Body of pancreas (tissue), 4 donors: ENCODE measurements at regions not wholly inside any gene's neighbourhood (a gene's known extent, or its start where the extent isn't known, plus 50 kb on each side); places are given as distances from the start of the nearest gene placed in this dataset.

Experiments used
- ATAC-seq: fragments of 150-250 bp; one replicate; pipeline ENCODE4 v1.9.1; 2016
- DNase-seq, 4 donors: peaks; one replicate each; pipeline ENCODE4 v3.0.0-alpha.2; 2019
- H3K27ac ChIP-seq, 4 donors: fragments of 200-600 bp; sonication (generic); 1 replicate in 3 of 4; 2 replicates in 1 of 4; pipeline versions ENCODE4 v1.5.1 to v1.6.1; 2016 to 2019; ENCODE audit warnings: mild to moderate bottlenecking in 1 of 4, mixed read lengths in 1 of 4, moderate library complexity in 1 of 4
- H3K27me3 ChIP-seq, 2 donors: fragments of 200-600 bp; sonication (generic); one replicate each; pipeline ENCODE4 v1.6.0; 2016; ENCODE audit warnings: mild to moderate bottlenecking in 1 of 2
- H3K36me3 ChIP-seq, 2 donors: fragments of 200-600 bp; sonication (generic); replicated peaks in 1 of 2; 2 replicates each; pipeline ENCODE4 v1.5.1; 2016; ENCODE audit warnings: low read depth in 2 of 2; ENCODE audit not compliant: insufficient read depth in 1 of 2
- H3K4me1 ChIP-seq: fragments of 200-600 bp; sonication (generic); one replicate; pipeline ENCODE4 v1.6.0; 2016
- H3K4me3 ChIP-seq, 2 donors: fragments of 200-600 bp; sonication (generic); 1 replicate in 1 of 2; 2 replicates in 1 of 2; pipeline ENCODE4 v1.5.1; 2016 to 2019
- H3K9me3 ChIP-seq, 3 donors: fragments of 200-600 bp; sonication (generic); 1 replicate in 2 of 3; 2 replicates in 1 of 3; pipeline ENCODE4 v1.5.1; 2016
- POLR2A ChIP-seq, 3 donors: fragments of 450-650 bp; IDR thresholded peaks; one replicate each; pipeline ENCODE4 v1.6.1; 2016; ENCODE audit warnings: antibody characterized with exemption in 3 of 3, mild to moderate bottlenecking in 2 of 3
- WGBS, 2 donors: methylation state at CpG; one replicate each; pipeline ENCODE4 v1.1.5; 2017; 5-methylcytosine and 5-hydroxymethylcytosine counted together
- intact Hi-C: fragments of 100-400 bp; cut with DNase I; formaldehyde crosslinking; loops from one replicate; pipeline ENCODE4 v1.15.1; 2023
- TF ChIP-seq, protein P1 (sequence below), 7 experiments: fragments of 450-650 bp in 4 of 7; fragments of 200-600 bp in 3 of 7; sonication (generic) in 3 of 7; IDR thresholded peaks; one replicate each; pipeline ENCODE4 v1.5.1; 2016 to 2019; ENCODE audit warnings: antibody characterized with exemption in 7 of 7

DNA sequence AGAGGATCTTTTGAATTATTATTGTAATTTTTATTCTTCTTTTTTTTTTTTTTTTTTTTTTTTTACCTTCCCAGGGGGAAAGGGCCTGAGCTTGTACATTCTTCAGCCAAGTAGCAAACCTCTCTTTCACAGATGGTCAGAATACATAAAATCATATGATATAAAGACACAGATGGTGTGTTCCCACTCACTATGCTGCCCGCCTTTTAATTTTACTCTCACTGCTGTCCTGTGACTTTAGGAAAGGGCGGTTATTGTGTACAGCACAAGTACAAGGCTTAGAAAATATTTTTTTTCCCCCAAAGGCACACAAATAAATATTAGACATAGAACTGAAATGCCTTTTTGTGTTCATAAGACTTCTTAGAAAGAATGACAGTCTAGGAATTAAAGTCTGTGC lies 213.6 kb downstream of the RPS24 start:
- intact Hi-C loops: no loop called here
- H3K9me3 ChIP-seq: peaks cover 0 to 5% (median 0%) of the 10 kb centered on the region in 3 donors
- no peak overlapping the region for H3K4me3 ChIP-seq
- DNase-seq (no peak), ATAC-seq (no peak)
- H3K4me1 ChIP-seq: no peaks in the 10 kb centered on the region
- H3K27ac ChIP-seq: no peak overlapping the region
- no peaks in the 10 kb centered on the region for H3K36me3 ChIP-seq
- TF ChIP-seq, protein P1, sequence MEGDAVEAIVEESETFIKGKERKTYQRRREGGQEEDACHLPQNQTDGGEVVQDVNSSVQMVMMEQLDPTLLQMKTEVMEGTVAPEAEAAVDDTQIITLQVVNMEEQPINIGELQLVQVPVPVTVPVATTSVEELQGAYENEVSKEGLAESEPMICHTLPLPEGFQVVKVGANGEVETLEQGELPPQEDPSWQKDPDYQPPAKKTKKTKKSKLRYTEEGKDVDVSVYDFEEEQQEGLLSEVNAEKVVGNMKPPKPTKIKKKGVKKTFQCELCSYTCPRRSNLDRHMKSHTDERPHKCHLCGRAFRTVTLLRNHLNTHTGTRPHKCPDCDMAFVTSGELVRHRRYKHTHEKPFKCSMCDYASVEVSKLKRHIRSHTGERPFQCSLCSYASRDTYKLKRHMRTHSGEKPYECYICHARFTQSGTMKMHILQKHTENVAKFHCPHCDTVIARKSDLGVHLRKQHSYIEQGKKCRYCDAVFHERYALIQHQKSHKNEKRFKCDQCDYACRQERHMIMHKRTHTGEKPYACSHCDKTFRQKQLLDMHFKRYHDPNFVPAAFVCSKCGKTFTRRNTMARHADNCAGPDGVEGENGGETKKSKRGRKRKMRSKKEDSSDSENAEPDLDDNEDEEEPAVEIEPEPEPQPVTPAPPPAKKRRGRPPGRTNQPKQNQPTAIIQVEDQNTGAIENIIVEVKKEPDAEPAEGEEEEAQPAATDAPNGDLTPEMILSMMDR (IDR thresholded peaks at IDR 0.05): no peak
- TF ChIP-seq POLR2A (IDR thresholded peaks at IDR 0.05): no peak
- no peaks in the 10 kb centered on the region for H3K27me3 ChIP-seq
- WGBS, 2 donors: 74 to 79% methylated on average over 2 of the region's 2 CpGs

DNA sequence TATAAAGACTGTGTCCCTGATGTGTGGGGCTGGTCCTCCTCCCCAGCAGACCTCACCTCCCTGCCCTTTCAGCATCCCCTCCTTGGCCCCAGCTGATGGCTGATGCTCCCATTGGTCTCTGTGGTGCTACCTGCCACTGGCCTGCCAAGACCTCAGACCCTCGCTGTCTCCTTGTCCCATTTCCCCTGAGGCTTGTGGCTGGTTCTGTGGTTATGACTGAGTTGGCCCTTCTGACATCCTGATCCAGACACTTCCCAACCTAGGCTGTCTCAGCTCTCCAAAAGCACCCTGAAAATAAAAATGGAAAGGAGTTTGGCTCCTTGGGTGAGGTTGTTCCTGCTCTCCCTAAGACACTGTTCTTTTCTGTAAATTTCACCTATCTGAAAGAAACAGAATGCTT lies 214.2 kb downstream of the RPS24 start:
- no peaks in the 10 kb centered on the region for H3K27me3 ChIP-seq
- no peak overlapping the region for H3K27ac ChIP-seq
- no peak for DNase-seq
- no peak for ATAC-seq
- intact Hi-C loops: no loop called here
- no peak overlapping the region for H3K4me3 ChIP-seq
- 58% methylated on average over 1 of the region's 1 CpG; no CpG with 5 or more reads in 1 of the 2 donors for WGBS, 2 donors
- no peaks in the 10 kb centered on the region for H3K36me3 ChIP-seq
- TF ChIP-seq, protein P1 (IDR thresholded peaks at IDR 0.05): no peak
- no peak for TF ChIP-seq POLR2A (IDR thresholded peaks at IDR 0.05)
- H3K9me3 ChIP-seq: peaks cover 0 to 5% (median 0%) of the 10 kb centered on the region in 3 donors
- H3K4me1 ChIP-seq: no peaks in the 10 kb centered on the region

DNA sequence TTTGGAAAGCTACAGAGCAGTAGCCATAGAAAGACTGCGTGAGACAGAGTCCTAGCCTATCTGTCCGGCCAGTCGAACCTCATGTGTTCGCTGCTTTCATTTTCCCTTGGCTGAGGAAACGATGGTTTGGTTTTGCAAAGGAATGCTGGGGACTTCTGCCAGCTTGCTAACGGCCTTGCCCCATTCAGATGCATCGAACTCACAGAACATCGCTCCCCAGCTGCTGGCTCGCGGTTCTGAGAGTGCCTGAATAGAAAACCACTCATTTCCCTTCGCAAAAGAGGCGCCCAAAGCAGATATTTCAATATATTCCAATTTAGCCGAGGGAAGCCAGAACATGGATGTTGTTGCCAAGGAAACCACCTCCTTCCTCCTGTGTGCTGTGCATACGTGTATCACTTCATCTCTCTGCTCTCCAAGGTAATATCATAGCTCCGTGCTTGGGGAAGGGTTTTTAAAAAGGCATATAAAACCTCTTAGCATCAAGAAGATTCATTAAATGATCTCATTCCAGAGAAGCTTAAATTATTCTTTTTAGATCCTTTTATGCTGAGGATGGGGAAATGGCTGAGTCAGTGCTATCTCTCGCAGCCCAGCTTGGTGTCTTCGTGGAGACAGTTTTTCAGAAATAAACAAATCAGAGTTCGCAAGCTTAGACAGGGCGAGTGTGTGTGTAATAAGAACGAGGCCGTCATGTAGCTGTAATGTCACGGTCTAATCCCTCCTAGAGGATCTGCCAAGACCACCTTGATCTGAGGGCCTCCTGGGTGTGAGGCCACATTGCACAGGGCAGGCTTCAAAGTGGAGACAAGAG lies 215.2 kb downstream of the RPS24 start:
- no peaks in the 10 kb centered on the region for H3K4me1 ChIP-seq
- DNase-seq: peak in 3 of 4 donors; percentile 9 to 24 (median 18)

DNA sequence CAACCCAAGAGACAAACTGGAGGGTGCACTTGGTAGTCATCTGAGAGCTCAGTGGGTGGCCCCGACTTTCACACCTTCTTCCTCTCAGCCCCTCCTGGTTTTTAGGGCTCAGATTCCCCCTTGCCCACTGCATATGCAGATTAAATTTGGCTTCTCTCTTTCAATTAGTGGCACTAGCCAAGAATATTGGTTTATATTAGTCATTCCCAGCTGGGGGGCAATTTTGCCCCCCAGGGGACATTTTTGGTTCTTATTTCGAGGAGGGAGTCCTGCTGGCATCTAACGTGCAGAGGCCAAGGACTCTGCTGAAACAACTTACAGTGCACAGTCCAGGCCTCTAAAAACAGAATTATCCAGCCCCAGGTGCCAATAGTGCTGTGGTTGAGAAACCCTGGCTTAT lies 216.0 kb downstream of the RPS24 start:
- Histone ChIP-seq H3K36me3 (no peaks in the 10 kb centered on the region), H3K4me1 (no peaks in the 10 kb centered on the region), H3K27ac (no peak overlapping the region), H3K27me3 (no peaks in the 10 kb centered on the region), H3K9me3 (no peaks in the 10 kb centered on the region), H3K4me3 (no peak overlapping the region)
- intact Hi-C loops: no loop called here
- WGBS, 2 donors: 63 to 76% methylated on average over 3 of the region's 3 CpGs
- DNase-seq (no peak), ATAC-seq (no peak)
- TF ChIP-seq, protein P1 (IDR thresholded peaks at IDR 0.05): no peak
- TF ChIP-seq POLR2A (IDR thresholded peaks at IDR 0.05): no peak

More for the DNA sequence above, 215.2 kb downstream of the RPS24 start:
- Histone ChIP-seq H3K9me3 (no peaks in the 10 kb centered on the region), H3K4me3 (no peak overlapping the region), H3K27me3 (no peaks in the 10 kb centered on the region), H3K36me3 (no peaks in the 10 kb centered on the region), H3K27ac (no peak overlapping the region)
- WGBS, 2 donors: 60 to 72% methylated on average over 22 of the region's 22 CpGs
- intact Hi-C loops: no loop called here
- no peak for TF ChIP-seq POLR2A (IDR thresholded peaks at IDR 0.05)
- TF ChIP-seq, protein P1 (IDR thresholded peaks at IDR 0.05): no peak
- no peak for ATAC-seq
